WTC11 (cell line): ENCODE measurements at regions not wholly inside any gene's neighbourhood (a gene's known extent, or its start where the extent isn't known, plus 50 kb on each side); places are given as distances from the start of the nearest gene placed in this dataset.

Experiments
- ATAC-seq: fragments of 200-7000 bp; cut with Tn5 transposase; 2 replicates; pipeline ENCODE4 v1.10.0; 2021; ENCODE audit warnings: mild to moderate bottlenecking, moderate library complexity
- CTCF ChIA-PET: fragments of 300-600 bp; sonication (Branson Sonifier 250); formaldehyde crosslinking; loops from one replicate; lab custom pipeline; 2021; ENCODE audit warnings: antibody characterized with exemption; lab: Charles Lee
- POLR2A ChIA-PET: fragments of 350-600 bp; sonication (Branson Sonifier 250); formaldehyde crosslinking; loops from one replicate; lab custom pipeline; 2021; ENCODE audit warnings: antibody characterized with exemption; lab: Charles Lee
- DNase-seq: peaks from one replicate; pipeline ENCODE4 v3.0.0; 2021; ENCODE audit warnings: low spot score
- H3K27ac Mint-ChIP-seq: 2 replicates; pipeline ENCODE4 v1.8.0; 2021; ENCODE audit warnings: mixed read lengths
- H3K27me3 Mint-ChIP-seq: 2 replicates; pipeline ENCODE4 v1.8.0; 2021; ENCODE audit warnings: low read depth, mild to moderate bottlenecking, moderate library complexity, mixed read lengths
- H3K36me3 Mint-ChIP-seq: 2 replicates; pipeline ENCODE4 v1.8.0; 2021; ENCODE audit warnings: mixed read lengths
- H3K4me1 Mint-ChIP-seq: 2 replicates; pipeline ENCODE4 v1.8.0; 2022; ENCODE audit warnings: mixed read lengths
- H3K4me3 Mint-ChIP-seq: 2 replicates; pipeline ENCODE4 v1.8.0; 2021; ENCODE audit warnings: mild to moderate bottlenecking, moderate library complexity, mixed read lengths
- H3K9me3 Mint-ChIP-seq: 2 replicates; pipeline ENCODE4 v1.8.0; 2021; ENCODE audit warnings: mixed read lengths
- ELF4 ChIP-seq: sonication (generic); formaldehyde crosslinking; IDR thresholded peaks from 2 replicates; pipeline ENCODE4 v1.8.1; 2022; ENCODE audit warnings: low read depth, mild to moderate bottlenecking, moderate library complexity, missing genetic modification reagents
- FOXJ3 ChIP-seq: sonication (generic); formaldehyde crosslinking; IDR thresholded peaks from 2 replicates; pipeline ENCODE4 v1.9.0; 2021; ENCODE audit warnings: missing genetic modification reagents, mild to moderate bottlenecking, borderline replicate concordance
- FOXK1 ChIP-seq: sonication (generic); formaldehyde crosslinking; IDR thresholded peaks from 2 replicates; pipeline ENCODE4 v1.8.0; 2022; ENCODE audit warnings: mild to moderate bottlenecking, moderate library complexity, missing genetic modification reagents
- JUN ChIP-seq: sonication (generic); formaldehyde crosslinking; IDR thresholded peaks from 2 replicates; pipeline ENCODE4 v1.8.0; 2023; ENCODE audit warnings: mild to moderate bottlenecking, missing genetic modification reagents
- MYBL2 ChIP-seq: sonication (generic); formaldehyde crosslinking; IDR thresholded peaks from 2 replicates; pipeline ENCODE4 v1.8.1; 2023; ENCODE audit warnings: mild to moderate bottlenecking, moderate library complexity, missing genetic modification reagents
- NFE2L1 ChIP-seq: sonication (generic); formaldehyde crosslinking; IDR thresholded peaks from 2 replicates; pipeline ENCODE4 v1.8.1; 2023; ENCODE audit warnings: missing genetic modification reagents
- PRDM15 ChIP-seq: sonication (generic); formaldehyde crosslinking; IDR thresholded peaks from 2 replicates; pipeline ENCODE4 v1.8.0; 2022; ENCODE audit warnings: missing genetic modification reagents
- PRRX2 ChIP-seq: fragments of 250-450 bp; sonication (Bioruptor Pico); IDR thresholded peaks from 2 replicates; pipeline ENCODE4 v1.8.0; 2021; ENCODE audit warnings: mild to moderate bottlenecking
- SMAD4 ChIP-seq: sonication (generic); formaldehyde crosslinking; IDR thresholded peaks from 2 replicates; pipeline ENCODE4 v1.8.0; 2022; ENCODE audit warnings: mild to moderate bottlenecking, missing genetic modification reagents
- TEAD4 ChIP-seq: sonication (generic); formaldehyde crosslinking; IDR thresholded peaks from 2 replicates; pipeline ENCODE4 v1.8.0; 2022; ENCODE audit warnings: mild to moderate bottlenecking, missing genetic modification reagents
- ZBTB43 ChIP-seq: sonication (generic); formaldehyde crosslinking; IDR thresholded peaks from 2 replicates; pipeline ENCODE4 v1.8.1; 2023; ENCODE audit warnings: mild to moderate bottlenecking, missing genetic modification reagents
- ZNF138 ChIP-seq: sonication (generic); formaldehyde crosslinking; conservative IDR thresholded peaks from 2 replicates; pipeline ENCODE4 v1.8.1; 2022; ENCODE audit warnings: mild to moderate bottlenecking, moderate library complexity, missing genetic modification reagents
- TF ChIP-seq, protein P1 (sequence below): sonication (generic); formaldehyde crosslinking; IDR thresholded peaks from 2 replicates; pipeline ENCODE4 v1.8.0; 2023; ENCODE audit warnings: missing genetic modification reagents, mild to moderate bottlenecking, borderline replicate concordance
- TF ChIP-seq, protein P2 (sequence below): fragments of 200-600 bp; IDR thresholded peaks from 2 replicates; pipeline ENCODE4 v1.8.0; 2022; ENCODE audit warnings: antibody characterized with exemption
- TF ChIP-seq, protein P3 (sequence below): sonication (generic); formaldehyde crosslinking; IDR thresholded peaks from 2 replicates; pipeline ENCODE4 v1.8.1; 2022; ENCODE audit warnings: low read depth, mild to moderate bottlenecking, moderate library complexity, missing genetic modification reagents, borderline replicate concordance
- TF ChIP-seq, protein P4 (sequence below): sonication (generic); formaldehyde crosslinking; IDR thresholded peaks from 2 replicates; pipeline ENCODE4 v1.8.0; 2022; ENCODE audit warnings: mild to moderate bottlenecking, missing genetic modification reagents
- TF ChIP-seq, protein P5 (sequence below): fragments of 250-450 bp; sonication (Bioruptor Pico); IDR thresholded peaks from 2 replicates; pipeline ENCODE4 v1.8.0; 2021; ENCODE audit warnings: mild to moderate bottlenecking

- Mint-ChIP-seq H3K27ac (no peak overlapping the region), H3K9me3 (peaks cover 5% of the 10 kb centered on the region), H3K4me1 (peaks cover 23% of the 10 kb centered on the region), H3K27me3 (peaks cover 18% of the 10 kb centered on the region), H3K4me3 (no peak overlapping the region), H3K36me3 (no peaks in the 10 kb centered on the region)
- DNase-seq (peak; percentile 36), ATAC-seq (peak; percentile 60)
- ChIA-PET CTCF (interaction anchor here (0.8 to 2.0 kb wide), 3 partner anchors 9 to 470 kb away, joined by 3 to 13 read pairs (median 3); no protein-coding TSS in a partner anchor), POLR2A (no interaction called here)
- TF ChIP-seq MYBL2 (no peak), PRRX2 (CRISPR knock-in tag) (no peak), SMAD4 (CRISPR knock-in tag) (no peak), JUN (CRISPR knock-in tag) (no peak), FOXJ3 (CRISPR knock-in tag) (no peak), NFE2L1 (CRISPR knock-in tag) (no peak), ZBTB43 (CRISPR knock-in tag) (no peak), FOXK1 (CRISPR knock-in tag) (no peak), TEAD4 (CRISPR knock-in tag) (no peak), ZNF138 (CRISPR knock-in tag) (no peak), ELF4 (CRISPR knock-in tag) (no peak), PRDM15 (no peak)
- TF ChIP-seq, protein P1, sequence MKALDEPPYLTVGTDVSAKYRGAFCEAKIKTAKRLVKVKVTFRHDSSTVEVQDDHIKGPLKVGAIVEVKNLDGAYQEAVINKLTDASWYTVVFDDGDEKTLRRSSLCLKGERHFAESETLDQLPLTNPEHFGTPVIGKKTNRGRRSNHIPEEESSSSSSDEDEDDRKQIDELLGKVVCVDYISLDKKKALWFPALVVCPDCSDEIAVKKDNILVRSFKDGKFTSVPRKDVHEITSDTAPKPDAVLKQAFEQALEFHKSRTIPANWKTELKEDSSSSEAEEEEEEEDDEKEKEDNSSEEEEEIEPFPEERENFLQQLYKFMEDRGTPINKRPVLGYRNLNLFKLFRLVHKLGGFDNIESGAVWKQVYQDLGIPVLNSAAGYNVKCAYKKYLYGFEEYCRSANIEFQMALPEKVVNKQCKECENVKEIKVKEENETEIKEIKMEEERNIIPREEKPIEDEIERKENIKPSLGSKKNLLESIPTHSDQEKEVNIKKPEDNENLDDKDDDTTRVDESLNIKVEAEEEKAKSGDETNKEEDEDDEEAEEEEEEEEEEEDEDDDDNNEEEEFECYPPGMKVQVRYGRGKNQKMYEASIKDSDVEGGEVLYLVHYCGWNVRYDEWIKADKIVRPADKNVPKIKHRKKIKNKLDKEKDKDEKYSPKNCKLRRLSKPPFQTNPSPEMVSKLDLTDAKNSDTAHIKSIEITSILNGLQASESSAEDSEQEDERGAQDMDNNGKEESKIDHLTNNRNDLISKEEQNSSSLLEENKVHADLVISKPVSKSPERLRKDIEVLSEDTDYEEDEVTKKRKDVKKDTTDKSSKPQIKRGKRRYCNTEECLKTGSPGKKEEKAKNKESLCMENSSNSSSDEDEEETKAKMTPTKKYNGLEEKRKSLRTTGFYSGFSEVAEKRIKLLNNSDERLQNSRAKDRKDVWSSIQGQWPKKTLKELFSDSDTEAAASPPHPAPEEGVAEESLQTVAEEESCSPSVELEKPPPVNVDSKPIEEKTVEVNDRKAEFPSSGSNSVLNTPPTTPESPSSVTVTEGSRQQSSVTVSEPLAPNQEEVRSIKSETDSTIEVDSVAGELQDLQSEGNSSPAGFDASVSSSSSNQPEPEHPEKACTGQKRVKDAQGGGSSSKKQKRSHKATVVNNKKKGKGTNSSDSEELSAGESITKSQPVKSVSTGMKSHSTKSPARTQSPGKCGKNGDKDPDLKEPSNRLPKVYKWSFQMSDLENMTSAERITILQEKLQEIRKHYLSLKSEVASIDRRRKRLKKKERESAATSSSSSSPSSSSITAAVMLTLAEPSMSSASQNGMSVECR (CRISPR knock-in tag) = no peak
- TF ChIP-seq, protein P2, sequence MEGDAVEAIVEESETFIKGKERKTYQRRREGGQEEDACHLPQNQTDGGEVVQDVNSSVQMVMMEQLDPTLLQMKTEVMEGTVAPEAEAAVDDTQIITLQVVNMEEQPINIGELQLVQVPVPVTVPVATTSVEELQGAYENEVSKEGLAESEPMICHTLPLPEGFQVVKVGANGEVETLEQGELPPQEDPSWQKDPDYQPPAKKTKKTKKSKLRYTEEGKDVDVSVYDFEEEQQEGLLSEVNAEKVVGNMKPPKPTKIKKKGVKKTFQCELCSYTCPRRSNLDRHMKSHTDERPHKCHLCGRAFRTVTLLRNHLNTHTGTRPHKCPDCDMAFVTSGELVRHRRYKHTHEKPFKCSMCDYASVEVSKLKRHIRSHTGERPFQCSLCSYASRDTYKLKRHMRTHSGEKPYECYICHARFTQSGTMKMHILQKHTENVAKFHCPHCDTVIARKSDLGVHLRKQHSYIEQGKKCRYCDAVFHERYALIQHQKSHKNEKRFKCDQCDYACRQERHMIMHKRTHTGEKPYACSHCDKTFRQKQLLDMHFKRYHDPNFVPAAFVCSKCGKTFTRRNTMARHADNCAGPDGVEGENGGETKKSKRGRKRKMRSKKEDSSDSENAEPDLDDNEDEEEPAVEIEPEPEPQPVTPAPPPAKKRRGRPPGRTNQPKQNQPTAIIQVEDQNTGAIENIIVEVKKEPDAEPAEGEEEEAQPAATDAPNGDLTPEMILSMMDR = no peak
- TF ChIP-seq, protein P3, sequence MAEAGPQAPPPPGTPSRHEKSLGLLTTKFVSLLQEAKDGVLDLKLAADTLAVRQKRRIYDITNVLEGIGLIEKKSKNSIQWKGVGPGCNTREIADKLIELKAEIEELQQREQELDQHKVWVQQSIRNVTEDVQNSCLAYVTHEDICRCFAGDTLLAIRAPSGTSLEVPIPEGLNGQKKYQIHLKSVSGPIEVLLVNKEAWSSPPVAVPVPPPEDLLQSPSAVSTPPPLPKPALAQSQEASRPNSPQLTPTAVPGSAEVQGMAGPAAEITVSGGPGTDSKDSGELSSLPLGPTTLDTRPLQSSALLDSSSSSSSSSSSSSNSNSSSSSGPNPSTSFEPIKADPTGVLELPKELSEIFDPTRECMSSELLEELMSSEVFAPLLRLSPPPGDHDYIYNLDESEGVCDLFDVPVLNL = no peak
- TF ChIP-seq, protein P4, sequence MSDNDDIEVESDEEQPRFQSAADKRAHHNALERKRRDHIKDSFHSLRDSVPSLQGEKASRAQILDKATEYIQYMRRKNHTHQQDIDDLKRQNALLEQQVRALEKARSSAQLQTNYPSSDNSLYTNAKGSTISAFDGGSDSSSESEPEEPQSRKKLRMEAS = no peak
- TF ChIP-seq, protein P5, sequence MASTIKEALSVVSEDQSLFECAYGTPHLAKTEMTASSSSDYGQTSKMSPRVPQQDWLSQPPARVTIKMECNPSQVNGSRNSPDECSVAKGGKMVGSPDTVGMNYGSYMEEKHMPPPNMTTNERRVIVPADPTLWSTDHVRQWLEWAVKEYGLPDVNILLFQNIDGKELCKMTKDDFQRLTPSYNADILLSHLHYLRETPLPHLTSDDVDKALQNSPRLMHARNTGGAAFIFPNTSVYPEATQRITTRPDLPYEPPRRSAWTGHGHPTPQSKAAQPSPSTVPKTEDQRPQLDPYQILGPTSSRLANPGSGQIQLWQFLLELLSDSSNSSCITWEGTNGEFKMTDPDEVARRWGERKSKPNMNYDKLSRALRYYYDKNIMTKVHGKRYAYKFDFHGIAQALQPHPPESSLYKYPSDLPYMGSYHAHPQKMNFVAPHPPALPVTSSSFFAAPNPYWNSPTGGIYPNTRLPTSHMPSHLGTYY (CRISPR knock-in tag) = no peak
Measured at GRCh38 chrX:69396916-69397315, 107.2 kb upstream of the NALF2 start.
